Glutamatergic neuron (in vitro differentiated cells): ENCODE measurements at regions not wholly inside any gene's neighbourhood (a gene's known extent, or its start where the extent isn't known, plus 50 kb on each side); places are given as distances from the start of the nearest gene placed in this dataset.

Experiments used
- DNase-seq: peaks from one replicate; pipeline ENCODE4 v3.0.0; 2022
- H3K27ac Mint-ChIP-seq: one replicate; pipeline ENCODE4 v1.8.0; 2020; ENCODE audit warnings: mild to moderate bottlenecking, mixed read lengths, inconsistent platforms; ENCODE audit not compliant: unreplicated experiment
- H3K27me3 Mint-ChIP-seq: one replicate; pipeline ENCODE4 v1.8.0; 2020; ENCODE audit warnings: mild to moderate bottlenecking, moderate library complexity, mixed read lengths, inconsistent platforms; ENCODE audit not compliant: unreplicated experiment
- H3K36me3 Mint-ChIP-seq: one replicate; pipeline ENCODE4 v1.8.0; 2020; ENCODE audit warnings: mild to moderate bottlenecking, mixed read lengths, inconsistent platforms; ENCODE audit not compliant: unreplicated experiment
- H3K4me1 Mint-ChIP-seq: one replicate; pipeline ENCODE4 v1.8.0; 2020; ENCODE audit warnings: mild to moderate bottlenecking, low read depth, mixed read lengths, inconsistent platforms; ENCODE audit not compliant: unreplicated experiment
- H3K4me3 Mint-ChIP-seq: one replicate; pipeline ENCODE4 v1.8.0; 2020; ENCODE audit warnings: mild to moderate bottlenecking, mixed read lengths, inconsistent platforms; ENCODE audit not compliant: unreplicated experiment
- H3K9me3 Mint-ChIP-seq: one replicate; pipeline ENCODE4 v1.8.0; 2020; ENCODE audit warnings: mild to moderate bottlenecking, moderate library complexity, mixed read lengths, inconsistent platforms; ENCODE audit not compliant: unreplicated experiment
- TF ChIP-seq, protein P1 (sequence below): fragments of 200-600 bp; sonication (generic); IDR thresholded peaks from one replicate; pipeline ENCODE4 v1.5.0; 2021; ENCODE audit not compliant: partially characterized antibody, unreplicated experiment

DNA sequence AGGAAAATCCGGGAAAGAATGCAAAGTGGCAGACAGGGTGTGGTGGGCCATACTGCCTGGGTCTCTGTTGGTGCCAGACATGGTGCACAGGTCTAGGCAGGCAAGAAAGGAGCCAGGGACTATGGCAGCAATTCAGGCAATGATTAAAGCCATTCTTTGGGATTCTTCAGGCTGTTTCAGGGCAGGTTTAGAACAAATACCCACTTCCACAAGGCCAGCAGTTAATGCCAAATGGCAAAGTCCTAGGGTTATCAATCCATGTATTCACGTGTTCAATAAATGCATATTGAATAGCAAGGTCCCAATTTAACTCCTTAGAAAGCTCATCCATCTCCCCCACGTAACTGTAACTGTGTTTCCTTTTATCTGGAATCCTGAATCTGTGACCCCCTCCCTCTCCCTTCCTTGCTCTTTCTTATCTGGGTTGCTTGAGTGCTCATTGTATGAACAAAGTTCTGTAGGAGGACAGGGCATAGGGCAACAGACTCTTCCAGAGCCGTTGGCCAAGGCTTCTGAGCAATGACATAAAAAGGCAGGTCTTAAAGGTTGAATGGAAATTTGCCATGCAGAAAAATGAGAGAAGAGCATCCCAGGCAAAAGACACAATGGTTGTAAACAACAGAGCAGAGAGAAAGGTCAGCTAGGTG, 146.8 kb upstream of the KLHL29 start:
- DNase-seq = no peak
- Mint-ChIP-seq H3K9me3 (peaks cover 5% of the 10 kb centered on the region), H3K4me3 (no peak overlapping the region), H3K36me3 (no peaks in the 10 kb centered on the region), H3K27ac (no peak overlapping the region), H3K27me3 (peaks cover 7% of the 10 kb centered on the region), H3K4me1 (peaks cover 18% of the 10 kb centered on the region)
- TF ChIP-seq, protein P1, sequence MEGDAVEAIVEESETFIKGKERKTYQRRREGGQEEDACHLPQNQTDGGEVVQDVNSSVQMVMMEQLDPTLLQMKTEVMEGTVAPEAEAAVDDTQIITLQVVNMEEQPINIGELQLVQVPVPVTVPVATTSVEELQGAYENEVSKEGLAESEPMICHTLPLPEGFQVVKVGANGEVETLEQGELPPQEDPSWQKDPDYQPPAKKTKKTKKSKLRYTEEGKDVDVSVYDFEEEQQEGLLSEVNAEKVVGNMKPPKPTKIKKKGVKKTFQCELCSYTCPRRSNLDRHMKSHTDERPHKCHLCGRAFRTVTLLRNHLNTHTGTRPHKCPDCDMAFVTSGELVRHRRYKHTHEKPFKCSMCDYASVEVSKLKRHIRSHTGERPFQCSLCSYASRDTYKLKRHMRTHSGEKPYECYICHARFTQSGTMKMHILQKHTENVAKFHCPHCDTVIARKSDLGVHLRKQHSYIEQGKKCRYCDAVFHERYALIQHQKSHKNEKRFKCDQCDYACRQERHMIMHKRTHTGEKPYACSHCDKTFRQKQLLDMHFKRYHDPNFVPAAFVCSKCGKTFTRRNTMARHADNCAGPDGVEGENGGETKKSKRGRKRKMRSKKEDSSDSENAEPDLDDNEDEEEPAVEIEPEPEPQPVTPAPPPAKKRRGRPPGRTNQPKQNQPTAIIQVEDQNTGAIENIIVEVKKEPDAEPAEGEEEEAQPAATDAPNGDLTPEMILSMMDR = no peak

DNA sequence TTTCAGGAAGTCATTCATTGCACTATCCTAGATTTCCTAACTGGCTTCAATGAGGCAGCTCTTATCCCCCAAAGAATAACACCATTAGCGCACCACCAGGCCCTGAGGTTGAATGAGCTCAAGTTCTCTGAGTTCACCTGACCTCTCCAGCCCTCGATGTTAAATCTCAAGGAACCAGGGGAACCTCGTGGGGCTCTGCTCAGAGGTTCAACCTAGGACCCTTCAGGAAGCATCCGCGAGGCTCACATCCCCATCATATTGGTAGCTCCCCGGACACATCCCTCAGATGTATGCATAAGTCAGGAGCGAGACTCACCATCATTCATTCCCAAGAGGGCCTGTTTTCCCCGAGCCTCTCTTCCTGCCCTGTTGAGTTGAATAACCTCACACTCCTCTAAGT, 145.6 kb upstream of the KLHL29 start:
- DNase-seq = no peak

DNA sequence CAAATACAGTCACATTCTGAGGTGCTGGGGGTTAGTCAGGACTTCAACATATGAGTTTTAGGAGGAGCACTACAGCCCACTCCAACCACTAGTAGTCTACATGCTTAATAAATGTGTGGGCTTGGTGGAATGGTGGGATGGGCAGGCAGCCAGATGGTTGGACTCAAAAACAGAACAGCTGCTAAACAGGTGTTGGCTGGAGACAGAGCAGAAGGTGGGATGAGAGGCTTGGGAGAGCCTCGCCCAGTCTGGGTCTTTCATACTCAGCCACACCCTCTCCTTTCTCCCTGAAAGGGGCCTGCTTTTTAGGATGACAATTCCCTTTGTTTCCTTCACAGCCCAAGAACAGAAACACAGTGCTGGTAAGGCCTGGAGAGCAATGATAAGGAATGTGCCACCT, 143.9 kb upstream of the KLHL29 start:
- Mint-ChIP-seq H3K4me3 (no peak overlapping the region), H3K27me3 (peaks cover 7% of the 10 kb centered on the region), H3K27ac (peak overlapping the region; percentile 94), H3K4me1 (peaks cover 22% of the 10 kb centered on the region), H3K36me3 (no peaks in the 10 kb centered on the region), H3K9me3 (peaks cover 5% of the 10 kb centered on the region)
- DNase-seq = peak; percentile 31
- TF ChIP-seq, protein P1 = no peak

More for the DNA sequence above, 145.6 kb upstream of the KLHL29 start:
- peaks cover 22% of the 10 kb centered on the region for H3K4me1 Mint-ChIP-seq
- no peak overlapping the region for H3K4me3 Mint-ChIP-seq
- TF ChIP-seq, protein P1 = no peak
- no peaks in the 10 kb centered on the region for H3K36me3 Mint-ChIP-seq
- H3K27ac Mint-ChIP-seq = no peak overlapping the region
- peaks cover 7% of the 10 kb centered on the region for H3K27me3 Mint-ChIP-seq
- H3K9me3 Mint-ChIP-seq = peaks cover 5% of the 10 kb centered on the region

DNA sequence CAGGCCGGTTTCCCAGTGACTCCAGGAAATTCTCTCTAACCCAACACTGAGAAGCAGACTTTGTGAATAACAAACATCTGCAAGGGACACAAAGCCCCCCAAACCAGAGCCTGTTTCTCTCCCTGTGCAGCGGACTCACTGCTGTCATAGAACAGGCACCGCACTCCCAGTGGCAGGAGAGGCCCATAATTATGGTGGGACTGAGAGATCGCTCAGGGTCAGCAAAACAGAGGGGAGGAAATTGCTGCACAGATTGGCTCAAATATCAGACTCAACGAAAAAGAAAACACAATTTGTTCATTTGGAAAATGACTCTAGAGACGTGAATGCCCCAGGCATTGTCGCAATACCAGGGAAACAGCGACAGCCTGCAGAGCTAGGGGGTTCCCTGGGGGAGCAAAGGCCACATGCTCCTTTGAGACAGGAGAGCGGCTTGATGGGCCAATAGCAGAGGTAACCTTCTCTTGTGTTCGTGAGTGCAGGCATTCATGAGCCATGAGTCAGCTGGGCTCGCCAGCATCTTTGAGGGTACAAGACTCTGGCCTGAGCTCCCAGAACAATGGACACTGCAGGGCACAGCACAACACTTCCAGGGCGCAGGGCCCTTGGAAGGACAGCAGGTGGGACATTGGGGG, 143.3 kb upstream of the KLHL29 start:
- no peaks in the 10 kb centered on the region for H3K36me3 Mint-ChIP-seq
- peaks cover 22% of the 10 kb centered on the region for H3K4me1 Mint-ChIP-seq
- TF ChIP-seq, protein P1 = no peak
- peak overlapping the region; percentile 28 for H3K4me3 Mint-ChIP-seq
- DNase-seq = peak; percentile 32
- H3K27ac Mint-ChIP-seq = peak overlapping the region; percentile 94
- H3K27me3 Mint-ChIP-seq = peaks cover 7% of the 10 kb centered on the region
- H3K9me3 Mint-ChIP-seq = peaks cover 5% of the 10 kb centered on the region

DNA sequence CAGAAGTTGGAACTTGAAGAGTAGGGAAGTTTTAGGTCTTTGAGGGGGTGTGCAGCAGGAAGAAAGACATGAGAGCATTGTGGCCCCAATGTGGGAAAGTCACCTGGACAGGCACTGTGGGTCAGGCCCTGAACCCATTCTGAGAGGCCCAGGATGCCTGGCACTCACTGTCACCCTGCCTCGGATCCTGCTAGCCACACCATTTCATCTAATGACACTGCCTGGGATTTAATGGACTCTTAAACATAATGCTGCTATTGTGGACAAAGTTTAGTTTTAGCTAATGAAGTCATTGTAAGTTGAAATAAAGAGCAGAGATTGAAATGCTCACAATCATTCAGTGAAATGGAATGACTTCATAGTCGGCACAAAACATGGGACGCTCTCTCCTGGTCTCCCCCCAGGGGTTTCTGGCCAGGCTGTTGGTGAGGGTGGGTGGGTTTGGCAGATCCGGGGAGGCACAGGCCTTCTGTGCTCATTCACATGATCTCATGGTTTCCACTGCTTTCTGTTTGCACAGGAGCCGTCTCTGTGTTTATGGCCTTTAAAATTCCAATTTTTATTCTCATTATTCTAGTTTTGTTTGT, 141.8 kb upstream of the KLHL29 start:
- Mint-ChIP-seq H3K27me3 (peaks cover 7% of the 10 kb centered on the region), H3K27ac (peak overlapping the region; percentile 26), H3K36me3 (no peaks in the 10 kb centered on the region), H3K9me3 (peaks cover 7% of the 10 kb centered on the region), H3K4me1 (peaks cover 22% of the 10 kb centered on the region), H3K4me3 (no peak overlapping the region)
- TF ChIP-seq, protein P1 = no peak
- DNase-seq = no peak
